GM19467 (cell line): ENCODE measurements at regions not wholly inside any gene's neighbourhood (a gene's known extent, or its start where the extent isn't known, plus 50 kb on each side); places are given as distances from the start of the nearest gene placed in this dataset.

Source experiments
- ATAC-seq: cut with Tn5 transposase; IDR thresholded peaks from one replicate; pipeline ENCODE4 v1.9.1; 2021; ENCODE audit warnings: mild to moderate bottlenecking, moderate library complexity; ENCODE audit not compliant: unreplicated experiment

- ATAC-seq = no peak
Observed at GRCh38 chr2:235139956-235140800, 188.4 kb downstream of the SH3BP4 start.

- no peak for ATAC-seq
Observed at GRCh38 chr2:235140801-235141081, 188.9 kb downstream of the SH3BP4 start.

DNA sequence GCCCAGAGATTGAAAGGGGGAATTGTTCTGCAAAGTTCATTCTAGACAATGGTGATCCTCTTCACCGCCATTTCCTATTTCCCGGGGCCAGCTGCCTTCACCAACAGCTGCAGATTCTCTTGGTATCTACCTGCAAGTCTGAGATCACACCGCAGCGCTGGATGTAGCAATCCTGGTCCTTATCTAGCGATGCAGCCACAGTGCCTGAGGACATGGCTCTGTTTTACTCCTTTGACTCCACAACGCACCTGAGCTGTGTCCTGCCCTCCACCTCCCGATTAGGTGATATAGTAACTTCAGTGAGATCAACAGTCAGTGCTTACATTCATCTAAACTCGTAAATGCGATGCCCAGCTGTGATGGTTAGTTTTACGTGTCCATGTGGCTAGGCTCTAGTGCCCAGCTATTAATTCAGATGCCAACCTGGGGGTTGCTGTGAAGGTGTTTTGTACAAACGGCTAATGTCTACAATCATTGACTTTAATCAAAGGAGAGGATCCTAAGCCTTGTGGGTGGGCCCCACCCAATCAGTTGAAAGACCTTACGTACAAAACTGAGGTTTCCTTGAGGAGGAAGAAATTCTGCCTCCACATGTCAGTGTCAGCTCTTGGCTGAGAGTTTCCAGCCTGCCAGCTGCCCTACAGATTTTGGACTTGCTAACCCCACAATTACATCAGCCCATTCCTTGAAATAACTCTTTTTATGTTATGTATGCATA is 189.8 kb downstream of the SH3BP4 start:
- ATAC-seq = no peak

DNA sequence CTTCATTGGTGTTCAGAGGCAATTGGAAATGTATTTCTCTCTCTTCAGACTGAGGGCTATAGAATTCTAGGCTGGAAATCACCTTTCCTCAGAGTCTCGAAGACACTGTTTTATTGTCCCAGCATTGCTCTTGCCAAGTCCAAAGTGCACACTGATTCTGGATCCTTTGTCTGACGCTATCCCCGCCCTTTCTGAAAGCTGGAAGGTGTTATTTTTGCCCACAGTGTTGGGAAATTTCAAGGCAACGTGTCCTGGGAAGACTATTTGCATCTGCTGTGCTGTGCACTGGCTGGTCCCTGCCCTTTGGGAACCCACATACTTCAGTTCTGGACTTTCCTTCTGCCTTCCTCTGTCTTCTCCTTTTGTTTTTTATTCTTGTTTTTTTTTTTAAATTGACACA is 190.8 kb downstream of the SH3BP4 start:
- no peak for ATAC-seq

- ATAC-seq = no peak
Observed at GRCh38 chr2:235143789-235144188, 192.0 kb downstream of the SH3BP4 start.

DNA sequence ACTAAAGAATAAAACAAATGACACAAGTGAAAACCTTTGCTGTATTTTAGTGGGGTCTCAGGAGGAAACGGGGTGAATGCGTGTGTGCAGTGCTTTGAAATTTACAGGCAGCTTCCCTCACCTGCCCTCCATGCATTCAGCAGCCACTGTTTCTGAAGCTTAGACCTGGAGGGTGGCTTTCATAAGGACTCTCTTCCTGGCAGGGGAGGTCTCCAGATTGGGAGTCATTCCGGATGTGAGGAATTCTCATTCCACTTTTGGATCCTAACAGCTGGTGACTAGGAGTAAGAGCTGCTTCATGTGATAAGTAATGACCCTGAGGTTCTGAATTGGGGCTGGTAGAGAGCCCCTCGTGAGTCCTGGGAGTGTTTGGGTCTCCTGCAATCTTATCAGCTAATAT is 192.5 kb downstream of the SH3BP4 start:
- ATAC-seq = no peak

- no peak for ATAC-seq
Observed at GRCh38 chr2:235146206-235146605, 194.4 kb downstream of the SH3BP4 start.

- no peak for ATAC-seq
Observed at GRCh38 chr2:235146871-235147565, 195.2 kb downstream of the SH3BP4 start.

DNA sequence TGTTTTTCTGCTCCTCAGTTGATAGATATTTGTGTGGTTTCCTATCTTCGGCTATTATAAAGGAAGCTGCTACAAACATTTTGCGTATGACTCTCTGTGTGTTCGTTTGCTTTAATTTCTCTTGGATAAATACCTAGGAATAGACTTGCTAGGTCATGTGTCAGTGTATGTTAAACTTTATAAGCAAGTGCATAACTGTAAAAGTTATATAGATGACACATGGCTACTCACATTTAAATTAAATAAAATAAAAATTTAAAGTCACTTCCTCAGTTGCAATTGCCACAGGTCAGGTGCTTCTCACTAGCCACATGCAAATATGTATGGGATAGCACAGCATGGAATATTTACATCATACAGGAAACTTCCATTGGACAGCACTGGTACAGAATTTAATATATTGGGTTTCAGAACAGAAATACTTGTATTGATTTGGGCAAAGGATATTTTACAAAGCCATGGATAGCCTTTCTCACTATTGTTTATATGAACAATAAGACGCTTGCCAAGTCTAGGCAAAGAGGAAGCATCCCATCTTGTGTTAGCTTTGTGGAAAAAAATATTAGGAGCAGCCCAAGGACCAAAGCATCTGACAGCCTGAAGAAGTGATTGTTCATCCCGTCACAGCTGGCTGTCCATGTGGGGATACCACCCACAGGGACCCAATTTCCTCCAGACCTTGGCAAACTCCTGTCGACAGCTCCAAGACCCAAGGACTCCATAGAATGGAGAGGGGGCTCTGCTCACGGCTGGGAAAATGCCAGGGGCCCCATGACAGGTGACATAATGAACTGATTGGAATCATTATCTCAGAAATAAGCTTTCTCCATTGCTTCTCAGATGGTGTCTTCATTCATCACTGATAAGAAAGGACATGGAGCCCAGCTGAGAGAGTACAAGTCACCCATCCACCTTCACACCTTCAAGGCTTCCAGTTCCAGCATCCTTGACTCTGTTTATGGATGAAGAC is 196.7 kb downstream of the SH3BP4 start:
- ATAC-seq = no peak

DNA sequence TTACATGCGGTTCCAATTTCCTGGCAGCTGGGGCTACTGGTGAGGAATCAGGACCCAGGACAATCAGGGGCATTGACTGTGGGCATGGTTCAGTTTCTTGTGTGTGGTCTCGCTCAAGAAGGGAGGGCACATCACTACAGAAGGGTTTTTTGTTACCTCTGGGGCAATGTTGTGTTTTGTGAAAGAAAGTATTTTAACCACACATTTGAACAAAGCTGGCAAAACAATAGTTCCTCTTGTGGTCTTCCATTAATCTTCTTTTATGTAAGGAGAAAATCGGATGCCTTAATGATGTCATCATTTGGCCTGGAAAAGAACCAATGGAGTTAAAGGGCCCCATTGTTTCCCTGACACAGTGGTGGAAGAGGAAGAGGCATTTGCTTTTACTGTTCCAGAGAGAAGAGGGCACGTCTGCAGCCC is 197.4 kb downstream of the SH3BP4 start:
- ATAC-seq = no peak

DNA sequence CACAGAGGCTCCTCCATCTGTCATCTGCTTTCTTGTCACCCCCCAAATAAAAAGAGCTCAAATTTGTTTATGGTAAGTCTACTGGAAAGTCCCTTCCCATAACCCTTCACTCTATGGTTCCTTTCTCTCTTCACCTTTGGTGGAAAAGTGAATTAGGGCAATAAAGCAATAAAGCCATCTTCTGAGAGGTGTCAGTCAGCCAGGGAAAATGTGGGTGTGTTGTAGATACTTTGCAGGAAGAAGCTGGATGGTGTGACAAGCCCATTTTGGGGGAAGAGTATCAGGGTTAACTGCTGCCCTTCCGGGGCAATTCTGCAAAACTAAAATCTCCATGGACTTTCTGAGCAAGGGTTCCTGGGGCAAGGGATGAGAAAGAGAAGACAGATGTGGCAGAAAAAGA is 197.9 kb downstream of the SH3BP4 start:
- ATAC-seq = no peak

DNA sequence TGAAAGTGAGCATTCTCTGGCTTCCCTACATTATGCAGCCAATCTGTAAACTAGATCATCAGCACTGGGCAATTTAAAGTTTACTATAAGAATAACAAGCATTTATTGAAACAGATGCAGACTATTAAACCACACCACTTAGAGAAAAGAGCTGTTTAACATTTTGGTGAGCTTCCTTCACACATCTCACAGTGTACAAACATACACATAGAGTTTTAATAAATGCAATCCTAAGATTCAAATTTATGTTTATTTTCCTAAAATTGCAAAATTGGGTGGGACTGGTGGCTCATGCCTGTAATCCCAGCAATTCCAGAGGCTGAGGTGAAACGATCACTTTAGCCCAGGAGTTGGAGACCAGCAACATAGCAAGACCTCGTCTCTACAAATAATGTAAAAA is 199.3 kb downstream of the SH3BP4 start:
- no peak for ATAC-seq

- no peak for ATAC-seq
Observed at GRCh38 chr2:235155163-235155562, 203.3 kb downstream of the SH3BP4 start.

DNA sequence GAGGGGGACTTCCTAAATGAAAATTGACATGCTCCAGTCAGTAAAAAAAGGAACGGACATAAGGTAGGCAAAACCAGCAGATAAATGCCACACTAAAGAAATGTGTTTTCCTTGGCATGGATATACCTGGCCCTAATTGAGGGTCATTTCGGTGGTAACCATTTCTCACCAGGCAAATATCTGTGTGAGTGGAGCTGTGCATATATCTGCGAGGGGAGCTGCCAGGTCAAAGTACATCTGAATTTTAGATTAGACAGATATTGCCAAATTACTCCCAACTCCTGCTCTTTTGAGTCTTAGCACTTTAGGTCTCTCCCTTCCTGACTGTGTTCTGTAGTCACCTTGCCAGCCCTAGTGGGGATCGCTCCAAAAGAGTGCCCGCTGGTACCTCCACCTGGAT is 204.2 kb downstream of the SH3BP4 start:
- ATAC-seq = no peak

GRCh38 chr2:235157746-235158482 is 206.1 kb downstream of the SH3BP4 start:
- ATAC-seq = no peak

DNA sequence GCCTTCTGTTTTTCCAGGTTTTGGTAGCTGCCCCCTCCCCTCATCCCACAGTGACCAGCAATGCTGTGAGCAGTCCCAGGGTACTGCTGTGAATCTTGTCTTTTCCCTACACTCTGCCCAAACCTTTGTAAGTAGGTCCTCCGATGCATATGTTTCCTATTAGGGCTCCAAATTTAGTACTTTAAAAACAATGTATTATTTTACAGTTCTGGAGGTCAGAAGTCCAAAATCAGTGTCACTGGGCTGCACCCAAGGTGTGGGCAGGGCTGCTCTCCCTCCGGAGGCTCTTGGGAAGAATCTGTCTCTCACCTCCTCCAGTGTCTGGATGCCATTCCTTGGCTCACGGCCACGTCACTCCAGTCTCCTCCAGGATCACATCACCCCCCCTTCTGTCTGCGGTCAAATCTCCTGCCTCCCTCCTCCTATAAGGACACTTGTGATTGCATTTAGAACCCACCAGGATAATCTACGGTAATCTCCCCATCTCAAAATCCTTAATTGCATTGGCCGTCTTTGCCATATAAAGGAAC is 208.5 kb downstream of the SH3BP4 start:
- ATAC-seq = no peak

GRCh38 chr2:235161565-235161964 is 209.7 kb downstream of the SH3BP4 start:
- no peak for ATAC-seq

GRCh38 chr2:235162082-235162836 is 210.4 kb downstream of the SH3BP4 start:
- ATAC-seq = no peak

DNA sequence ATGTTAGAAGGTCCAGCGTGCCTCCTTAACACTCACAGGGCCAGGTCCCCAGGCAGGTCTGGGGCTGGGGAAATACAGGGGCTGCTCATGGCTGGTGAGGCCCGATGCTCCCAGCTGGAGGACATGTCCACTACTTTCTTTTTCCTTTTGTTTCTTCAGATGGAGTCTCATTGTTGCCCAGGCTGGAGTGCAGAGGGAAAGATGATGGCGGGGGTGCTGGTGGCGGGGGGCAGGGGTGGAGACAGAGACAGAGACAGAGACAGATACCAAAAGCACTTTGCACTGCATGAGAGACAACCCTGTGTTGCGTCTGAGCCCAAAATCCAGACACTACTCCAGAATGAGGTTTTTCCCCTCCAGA is 211.0 kb downstream of the SH3BP4 start:
- ATAC-seq = no peak
